Thymus (tissue), 11 donors: ENCODE measurements at regions not wholly inside any gene's neighbourhood (a gene's known extent, or its start where the extent isn't known, plus 50 kb on each side); places are given as distances from the start of the nearest gene placed in this dataset.

Experiments
- DNase-seq, 9 donors: peaks; one replicate each; pipeline ENCODE4 v3.0.0-alpha.2; 2013; ENCODE audit warnings: low spot score in 9 of 9, low read depth in 6 of 9, missing footprints in 1 of 9
- H3K27ac ChIP-seq, 2 donors: one replicate each; pipeline ENCODE4 v1.5.1; 2013; ENCODE audit warnings: control low read depth in 1 of 2, low read depth in 1 of 2, low read length in 1 of 2, mild to moderate bottlenecking in 1 of 2, moderate library complexity in 1 of 2
- H3K27me3 ChIP-seq, 2 donors: one replicate each; pipeline ENCODE4 v1.5.1; 2013; ENCODE audit warnings: low read length in 1 of 2; ENCODE audit not compliant: control insufficient read depth in 2 of 2, insufficient read depth in 1 of 2
- H3K36me3 ChIP-seq, 2 donors: one replicate each; pipeline ENCODE4 v1.5.1; 2013; ENCODE audit warnings: low read length in 1 of 2, mild to moderate bottlenecking in 1 of 2, moderate library complexity in 1 of 2; ENCODE audit not compliant: control insufficient read depth in 2 of 2, insufficient read depth in 2 of 2
- H3K4me1 ChIP-seq, 2 donors: one replicate each; pipeline ENCODE4 v1.5.1; 2013; ENCODE audit warnings: low read length in 2 of 2; ENCODE audit not compliant: control insufficient read depth in 2 of 2, insufficient read depth in 2 of 2
- H3K4me3 ChIP-seq, 2 donors: one replicate each; pipeline ENCODE4 v1.5.1; 2013; ENCODE audit warnings: low read length in 2 of 2, control low read depth in 1 of 2, mild to moderate bottlenecking in 1 of 2
- H3K9me3 ChIP-seq, 2 donors: one replicate each; pipeline ENCODE4 v1.5.1; 2013; ENCODE audit warnings: low read length in 1 of 2, mild to moderate bottlenecking in 1 of 2; ENCODE audit not compliant: control insufficient read depth in 2 of 2, insufficient read depth in 1 of 2
- WGBS: extraction: QIAGEN DNeasy Blood & Tissue Kit; methylation state at CpG from one replicate; pipeline ENCODE4 v1.1.7; 2013; 5-methylcytosine and 5-hydroxymethylcytosine counted together
- donor health status: healthy.

- no peak overlapping the region for H3K27ac ChIP-seq
- H3K27me3 ChIP-seq, result peaks cover 0 to 4% of the 10 kb centered on the region in 2 donors
- no peak overlapping the region for H3K4me3 ChIP-seq
- no peaks in the 10 kb centered on the region for H3K4me1 ChIP-seq
- DNase-seq, result no peak
- no peaks in the 10 kb centered on the region for H3K9me3 ChIP-seq
- H3K36me3 ChIP-seq, result no peaks in the 10 kb centered on the region
- WGBS, result 68% methylated on average over 11 of the region's 11 CpGs
These were observed 173.5 kb upstream of the RNF32 start for GRCh38 chr7:156466955-156467625.

DNA sequence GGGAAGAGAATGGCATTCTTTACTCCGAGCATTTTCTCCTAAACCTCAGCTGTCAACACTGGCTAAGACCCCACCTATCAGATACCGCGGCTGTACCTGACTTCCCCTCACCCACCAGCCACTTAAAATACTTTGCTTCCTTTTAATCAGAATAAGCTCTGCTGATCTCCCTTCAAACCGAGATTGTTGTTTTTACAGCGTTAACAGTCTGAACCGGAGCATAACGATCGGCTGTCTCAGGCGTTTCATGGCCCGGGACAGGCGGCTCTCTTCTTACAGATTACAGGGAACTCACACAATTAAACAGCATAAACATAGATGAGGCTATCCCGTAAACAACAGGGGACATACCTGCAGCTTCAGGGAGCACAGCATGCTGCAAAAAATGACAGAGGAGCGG lies 174.3 kb upstream of the RNF32 start:
- 57% methylated on average over 13 of the region's 13 CpGs for WGBS
- no peaks in the 10 kb centered on the region for H3K4me1 ChIP-seq
- no peaks in the 10 kb centered on the region for H3K9me3 ChIP-seq
- H3K27ac ChIP-seq, result no peak overlapping the region
- no peak for DNase-seq
- no peak overlapping the region for H3K4me3 ChIP-seq
- H3K36me3 ChIP-seq, result no peaks in the 10 kb centered on the region
- H3K27me3 ChIP-seq, result peaks cover 0 to 4% of the 10 kb centered on the region in 2 donors

GRCh38 chr7:156465186-156465585 lies 175.4 kb upstream of the RNF32 start:
- no peak overlapping the region for H3K27ac ChIP-seq
- H3K36me3 ChIP-seq, result no peaks in the 10 kb centered on the region
- no peaks in the 10 kb centered on the region for H3K4me1 ChIP-seq
- DNase-seq, result no peak
- peaks cover 0 to 4% of the 10 kb centered on the region in 2 donors for H3K27me3 ChIP-seq
- no peaks in the 10 kb centered on the region for H3K9me3 ChIP-seq
- no peak overlapping the region for H3K4me3 ChIP-seq
- WGBS, result 94% methylated on average over 10 of the region's 10 CpGs

DNA sequence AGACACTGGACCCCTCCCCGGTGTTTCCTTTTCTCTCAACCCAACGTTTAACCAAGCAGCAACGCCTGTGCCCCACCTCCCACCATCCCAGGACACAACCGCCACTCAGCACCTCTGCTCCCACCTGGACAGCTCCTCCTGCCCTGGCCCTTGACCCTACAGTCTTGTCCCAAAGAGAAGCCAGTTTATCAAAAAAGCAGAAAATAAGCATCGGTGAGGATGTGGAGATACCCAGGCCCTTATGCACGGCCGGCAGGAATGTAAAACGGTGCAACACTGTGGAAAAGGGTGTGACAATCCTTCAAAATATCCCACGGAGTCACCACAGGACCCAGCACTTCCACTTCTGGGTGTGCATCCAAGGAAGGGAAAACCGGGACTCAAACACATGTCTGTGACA lies 176.2 kb upstream of the RNF32 start:
- Histone ChIP-seq H3K36me3 (no peaks in the 10 kb centered on the region), H3K4me3 (no peak overlapping the region), H3K27me3 (peaks cover 0 to 4% of the 10 kb centered on the region in 2 donors), H3K4me1 (no peaks in the 10 kb centered on the region), H3K9me3 (no peaks in the 10 kb centered on the region), H3K27ac (no peak overlapping the region)
- 84% methylated on average over 10 of the region's 10 CpGs for WGBS
- DNase-seq, result no peak

GRCh38 chr7:156463280-156463679 lies 177.3 kb upstream of the RNF32 start:
- Histone ChIP-seq H3K9me3 (no peaks in the 10 kb centered on the region), H3K27me3 (peaks cover 0 to 4% of the 10 kb centered on the region in 2 donors), H3K4me1 (no peaks in the 10 kb centered on the region), H3K36me3 (no peaks in the 10 kb centered on the region), H3K4me3 (no peak overlapping the region), H3K27ac (no peak overlapping the region)
- no peak for DNase-seq
- 77% methylated on average over 9 of the region's 9 CpGs for WGBS

DNA sequence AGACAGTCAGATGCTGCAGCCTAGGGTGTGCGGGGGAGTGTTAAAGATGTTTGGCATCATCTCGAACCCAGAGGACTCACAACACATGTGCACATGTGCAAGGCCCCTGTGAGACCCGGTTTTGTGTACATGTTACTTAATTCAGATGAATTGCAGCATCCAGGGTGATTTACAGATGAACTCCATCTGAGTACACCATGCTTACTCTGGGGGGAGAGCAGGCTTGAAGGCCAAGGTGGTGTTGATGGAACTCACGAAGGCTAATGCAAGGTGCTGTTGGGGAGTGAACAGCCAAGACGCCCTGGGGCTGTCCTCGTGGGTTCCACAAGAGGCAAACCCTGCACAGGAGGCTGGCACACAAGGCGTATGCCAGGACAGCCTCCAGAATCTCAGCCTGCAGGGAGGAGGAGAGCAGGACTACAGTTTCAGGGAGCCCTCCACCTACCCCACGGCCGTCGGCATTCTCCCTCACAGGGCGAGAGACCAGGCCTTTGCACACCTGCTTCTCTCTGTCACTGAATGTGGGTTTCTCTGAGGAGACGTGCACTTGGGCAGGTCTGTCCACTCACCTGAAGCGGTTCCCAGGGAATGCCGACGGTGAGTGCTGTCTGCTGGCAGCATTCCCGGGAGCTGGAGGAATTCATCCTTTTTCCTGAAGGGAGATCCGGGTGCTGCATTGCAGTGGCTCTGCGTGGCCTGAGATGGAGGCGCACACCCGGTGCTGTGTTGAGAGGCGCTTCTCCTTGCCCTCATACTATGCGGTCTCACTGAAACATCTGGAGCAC lies 178.5 kb upstream of the RNF32 start:
- no peaks in the 10 kb centered on the region for H3K9me3 ChIP-seq
- no peak overlapping the region for H3K27ac ChIP-seq
- H3K36me3 ChIP-seq, result no peaks in the 10 kb centered on the region
- no peak overlapping the region for H3K4me3 ChIP-seq
- H3K27me3 ChIP-seq, result peaks cover 0 to 2% of the 10 kb centered on the region in 2 donors
- no peaks in the 10 kb centered on the region for H3K4me1 ChIP-seq
- 90% methylated on average over 22 of the region's 22 CpGs for WGBS
- no peak for DNase-seq

- H3K36me3 ChIP-seq, result no peaks in the 10 kb centered on the region
- no peaks in the 10 kb centered on the region for H3K4me1 ChIP-seq
- 72% methylated on average over 12 of the region's 12 CpGs for WGBS
- no peak for DNase-seq
- no peak overlapping the region for H3K27ac ChIP-seq
- no peak overlapping the region for H3K4me3 ChIP-seq
- no peaks in the 10 kb centered on the region for H3K9me3 ChIP-seq
- H3K27me3 ChIP-seq, result no peaks in the 10 kb centered on the region
These were observed 179.5 kb upstream of the RNF32 start for GRCh38 chr7:156460858-156461627.

DNA sequence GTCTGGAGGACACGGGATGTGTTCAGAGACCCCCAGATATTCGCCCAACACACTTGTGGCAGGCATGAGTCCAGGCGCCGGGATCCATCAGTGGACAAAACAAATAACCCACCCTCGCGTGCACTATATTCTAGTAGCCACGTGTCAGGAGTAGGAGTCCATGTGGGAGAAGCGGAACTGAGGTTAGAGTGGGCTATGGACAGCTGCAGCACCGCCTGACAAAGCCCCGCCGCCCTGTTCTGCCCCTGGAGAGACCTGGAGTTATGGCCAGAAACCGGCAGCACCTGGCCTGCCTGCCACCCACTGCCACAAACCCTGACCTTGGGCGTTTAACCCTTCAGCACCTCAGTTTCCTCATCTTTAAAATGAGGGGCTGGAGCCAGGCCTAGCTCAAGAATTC lies 181.0 kb upstream of the RNF32 start:
- Histone ChIP-seq H3K27me3 (no peaks in the 10 kb centered on the region), H3K4me1 (no peaks in the 10 kb centered on the region), H3K9me3 (no peaks in the 10 kb centered on the region), H3K4me3 (no peak overlapping the region), H3K27ac (no peak overlapping the region), H3K36me3 (no peaks in the 10 kb centered on the region)
- DNase-seq, result no peak
- 93% methylated on average over 13 of the region's 13 CpGs for WGBS

DNA sequence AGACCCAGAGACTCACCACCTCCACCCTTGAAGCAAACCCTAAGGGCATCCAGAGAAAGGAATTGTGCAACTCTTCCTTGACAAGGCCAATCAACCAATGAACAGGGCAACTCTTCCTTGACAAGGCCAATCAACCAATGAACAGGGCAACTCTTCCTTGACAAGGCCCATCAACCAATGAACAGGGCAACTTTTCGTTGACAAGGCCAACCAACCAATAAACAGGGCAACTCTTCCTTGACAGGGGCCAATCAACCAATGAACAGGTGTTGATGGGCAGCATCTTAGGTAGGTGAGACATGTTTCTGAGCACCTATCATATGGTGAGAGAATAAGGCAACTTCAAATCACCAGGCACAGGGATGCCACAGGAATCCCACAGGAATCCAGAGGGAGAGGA lies 181.5 kb upstream of the RNF32 start:
- Histone ChIP-seq H3K4me1 (no peaks in the 10 kb centered on the region), H3K9me3 (no peaks in the 10 kb centered on the region), H3K27ac (no peak overlapping the region), H3K27me3 (no peaks in the 10 kb centered on the region), H3K36me3 (no peaks in the 10 kb centered on the region), H3K4me3 (no peak overlapping the region)
- DNase-seq, result no peak
- WGBS, result 86% methylated on average over 1 of the region's 1 CpG
